NCI-H1417 treated with DMSO at 0.1 percent for 48 hours (cell line): ENCODE measurements at regions not wholly inside any gene's neighbourhood (a gene's known extent, or its start where the extent isn't known, plus 50 kb on each side); places are given as distances from the start of the nearest gene placed in this dataset.
A peak's percentile ranks its signal among the peaks of the same experiment; 100 is the strongest.

Experiments used
- DNase-seq: peaks from one replicate; lab custom pipeline; 2025; lab: John Stamatoyannopoulos, UW

- no peak for DNase-seq
Observed at GRCh38 chr4:123807866-123808265, 411.3 kb downstream of the SPRY1 start.

GRCh38 chr4:123809864-123810263 lies 413.3 kb downstream of the SPRY1 start:
- DNase-seq = no peak

DNA sequence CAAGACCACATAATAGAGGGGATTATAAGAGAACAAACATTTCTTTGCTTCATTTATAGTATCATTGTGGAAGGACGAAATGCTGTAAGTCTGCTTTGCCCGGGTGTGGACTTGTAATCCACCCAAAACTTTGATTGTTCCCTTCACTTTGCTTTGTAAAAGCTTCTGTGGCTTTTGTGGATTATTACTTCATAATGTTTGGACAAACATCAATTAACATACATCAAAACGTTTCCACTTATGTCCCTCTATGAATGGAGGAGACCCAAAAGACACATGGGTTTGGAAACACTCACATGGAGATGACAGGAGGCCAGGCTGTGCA lies 415.4 kb downstream of the SPRY1 start:
- DNase-seq = no peak

DNA sequence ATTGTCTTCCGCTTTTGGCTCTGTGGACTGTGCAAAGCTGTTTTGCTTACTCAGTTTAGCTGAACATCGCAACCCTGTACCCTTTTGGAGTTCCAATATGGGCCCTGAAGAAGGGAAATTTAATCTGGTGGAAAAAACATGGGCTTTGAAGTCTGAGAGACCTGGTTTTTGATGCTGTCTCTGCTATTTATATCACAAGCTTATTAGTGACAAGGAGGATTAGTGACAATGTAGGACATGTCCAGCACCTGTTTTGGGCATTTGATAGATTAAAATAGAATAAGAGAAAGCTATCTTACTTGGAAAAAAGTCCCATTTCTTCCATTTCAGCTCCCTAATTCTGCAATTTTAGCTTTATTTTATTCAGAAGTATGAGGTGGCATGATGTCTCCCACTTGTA lies 417.3 kb downstream of the SPRY1 start:
- DNase-seq = no peak

DNA sequence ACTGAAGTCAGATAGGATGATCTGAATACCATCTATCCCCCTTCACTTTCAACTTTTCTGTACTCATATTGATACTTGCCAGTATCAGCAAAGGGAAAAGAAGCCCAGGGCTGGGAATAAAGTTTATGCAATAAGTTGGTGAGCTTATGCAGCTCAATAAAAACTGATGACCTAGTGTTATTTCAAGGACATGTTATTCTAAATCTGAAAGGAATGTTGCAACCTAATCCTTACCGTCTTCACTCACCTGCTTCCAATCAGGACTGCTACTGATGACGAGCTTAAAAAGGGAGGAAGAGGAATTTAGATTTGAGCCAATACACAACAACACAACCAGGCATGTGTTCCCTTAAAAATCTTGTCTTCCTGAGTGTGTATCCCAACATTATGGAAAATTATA lies 419.9 kb downstream of the SPRY1 start:
- no peak for DNase-seq

DNA sequence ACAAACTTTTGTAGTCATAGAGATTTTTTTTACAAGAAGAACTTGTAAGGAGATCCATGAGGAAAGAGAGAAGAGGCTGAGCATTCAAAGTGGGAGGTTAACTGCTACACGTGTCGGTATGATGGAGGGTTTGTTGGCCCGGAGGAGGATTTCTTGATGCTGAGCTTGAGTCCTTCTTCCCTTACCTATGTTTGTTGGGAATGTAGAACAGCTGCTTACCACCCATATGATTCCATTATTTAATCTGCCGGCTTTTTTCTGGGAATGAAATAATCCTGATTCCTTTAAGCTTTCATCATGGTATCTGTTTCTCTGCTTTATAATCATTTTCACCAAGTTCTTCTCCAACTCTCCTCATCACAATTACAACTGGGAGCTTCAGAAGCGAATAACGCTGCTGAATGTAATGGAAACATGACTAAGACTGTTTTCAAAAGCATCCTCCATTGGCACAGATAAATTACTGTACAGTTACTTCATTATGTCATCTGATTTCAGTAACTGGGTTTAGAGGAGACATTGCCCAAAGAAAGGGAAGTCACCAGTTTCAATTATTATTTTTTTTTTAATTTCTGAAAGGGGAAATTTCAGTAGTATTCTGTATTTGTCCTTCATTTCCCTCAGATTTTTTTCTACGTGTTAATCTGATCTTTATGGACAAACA lies 420.6 kb downstream of the SPRY1 start:
- DNase-seq = no peak

DNA sequence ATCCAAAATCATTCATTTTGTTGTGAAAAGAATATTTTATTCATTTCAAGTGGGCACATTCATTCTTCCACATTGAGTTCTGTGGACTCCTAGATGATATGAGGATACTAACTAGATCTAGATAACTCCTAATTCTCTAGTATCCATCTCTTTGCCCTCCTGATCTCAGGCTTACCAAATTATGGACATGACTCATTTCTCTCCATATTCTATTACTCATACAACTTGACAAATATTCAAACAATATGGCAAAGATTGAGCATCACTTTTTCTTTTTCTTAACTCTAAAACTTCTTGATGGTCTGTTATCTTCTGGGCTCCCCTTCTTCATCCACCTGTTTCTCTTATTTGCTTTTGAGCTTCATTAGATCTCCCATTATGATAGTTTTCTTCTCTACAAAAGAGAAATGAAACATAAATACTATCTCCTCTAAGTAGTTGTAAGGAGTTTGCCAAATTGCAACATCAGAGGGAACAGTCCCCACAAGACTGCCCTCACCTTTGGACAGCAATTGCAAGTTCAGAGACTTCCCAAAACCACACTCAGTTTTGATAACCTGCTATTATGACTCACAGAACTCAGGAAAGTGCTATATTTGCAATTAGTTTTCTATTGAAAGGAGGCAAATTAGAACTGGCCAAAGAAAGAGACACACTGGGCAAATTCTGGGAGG lies 422.9 kb downstream of the SPRY1 start:
- DNase-seq = no peak

GRCh38 chr4:123821861-123822260 lies 425.3 kb downstream of the SPRY1 start:
- DNase-seq = no peak

- DNase-seq = no peak
Observed at GRCh38 chr4:123822353-123822752, 425.8 kb downstream of the SPRY1 start.

DNA sequence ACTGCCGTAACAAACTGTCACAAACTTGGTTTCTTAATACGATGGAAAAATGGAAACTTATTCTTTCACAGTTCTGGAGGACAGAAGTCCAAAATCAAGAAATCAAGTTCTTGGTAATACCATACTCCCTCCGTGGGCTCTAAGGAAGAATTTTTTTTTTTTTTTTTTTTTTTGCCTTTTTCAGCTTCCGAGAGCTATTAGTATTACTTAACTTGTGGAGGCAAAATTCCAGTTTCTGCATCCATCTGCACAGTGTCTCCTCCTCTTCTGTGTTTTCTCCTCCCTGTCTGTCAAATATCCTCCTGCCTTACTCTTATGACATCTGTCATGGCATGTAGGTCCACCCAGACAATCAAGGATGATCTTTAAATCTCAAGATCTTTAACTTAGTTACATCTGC lies 426.6 kb downstream of the SPRY1 start:
- DNase-seq = no peak

- no peak for DNase-seq
Observed at GRCh38 chr4:123824524-123824923, 427.9 kb downstream of the SPRY1 start.

- DNase-seq = no peak
Observed at GRCh38 chr4:123825596-123826291, 429.1 kb downstream of the SPRY1 start.

DNA sequence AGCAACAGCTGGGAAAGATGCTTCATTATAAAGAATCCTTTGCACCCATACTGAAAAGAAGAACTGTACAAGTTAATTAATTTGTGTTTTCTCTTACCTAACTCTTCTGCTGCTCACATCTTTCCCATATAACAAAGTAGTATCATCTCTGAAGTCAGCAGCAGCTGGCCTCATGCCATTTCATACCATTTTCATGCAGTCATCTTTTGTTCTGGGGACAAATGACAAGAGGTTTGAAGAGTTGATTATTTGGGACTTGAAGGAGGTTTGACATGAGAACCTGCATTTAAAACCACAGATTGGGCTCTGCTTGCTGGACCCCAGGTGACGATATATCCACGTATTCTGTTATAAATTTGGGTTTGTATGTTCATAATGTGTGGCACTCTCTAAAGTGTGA lies 430.3 kb downstream of the SPRY1 start:
- DNase-seq = no peak

DNA sequence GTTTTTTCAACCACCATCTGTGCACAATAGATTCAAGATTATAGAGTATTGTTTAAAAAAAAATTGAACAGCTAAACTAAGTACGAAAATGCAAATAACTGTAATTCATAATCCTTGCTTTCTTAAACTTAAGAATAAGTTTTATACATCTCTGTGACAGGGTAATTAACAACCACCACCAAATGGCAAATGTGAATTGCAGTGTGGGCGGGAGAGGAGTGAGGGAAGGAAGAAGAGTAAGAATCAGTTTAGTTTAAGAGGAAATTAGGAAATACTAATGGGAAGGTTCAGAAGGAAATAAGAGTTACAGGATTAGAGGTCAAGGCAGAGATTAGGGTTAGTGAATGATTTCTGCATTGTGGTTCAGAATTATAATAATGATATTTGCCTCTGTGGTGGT lies 430.9 kb downstream of the SPRY1 start:
- no peak for DNase-seq

DNA sequence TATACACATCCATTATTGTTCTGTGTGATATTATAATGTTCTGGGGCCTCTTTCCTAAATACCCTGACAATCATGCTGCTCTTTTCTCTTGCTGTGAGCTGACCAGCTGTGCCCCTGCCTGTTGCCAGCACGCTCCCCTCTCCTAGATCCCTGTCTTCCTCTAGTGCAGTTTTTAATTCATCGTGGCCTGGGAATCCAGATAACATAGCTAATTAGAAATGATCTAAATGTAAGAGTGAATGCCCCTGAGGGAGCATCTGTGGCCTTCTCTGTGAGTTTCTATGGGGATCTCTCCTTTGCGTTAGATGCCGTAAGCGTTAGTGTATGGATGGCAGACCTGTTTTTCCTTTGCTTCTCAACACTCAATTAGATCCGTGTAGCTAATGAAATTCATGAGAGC lies 434.3 kb downstream of the SPRY1 start:
- no peak for DNase-seq

DNA sequence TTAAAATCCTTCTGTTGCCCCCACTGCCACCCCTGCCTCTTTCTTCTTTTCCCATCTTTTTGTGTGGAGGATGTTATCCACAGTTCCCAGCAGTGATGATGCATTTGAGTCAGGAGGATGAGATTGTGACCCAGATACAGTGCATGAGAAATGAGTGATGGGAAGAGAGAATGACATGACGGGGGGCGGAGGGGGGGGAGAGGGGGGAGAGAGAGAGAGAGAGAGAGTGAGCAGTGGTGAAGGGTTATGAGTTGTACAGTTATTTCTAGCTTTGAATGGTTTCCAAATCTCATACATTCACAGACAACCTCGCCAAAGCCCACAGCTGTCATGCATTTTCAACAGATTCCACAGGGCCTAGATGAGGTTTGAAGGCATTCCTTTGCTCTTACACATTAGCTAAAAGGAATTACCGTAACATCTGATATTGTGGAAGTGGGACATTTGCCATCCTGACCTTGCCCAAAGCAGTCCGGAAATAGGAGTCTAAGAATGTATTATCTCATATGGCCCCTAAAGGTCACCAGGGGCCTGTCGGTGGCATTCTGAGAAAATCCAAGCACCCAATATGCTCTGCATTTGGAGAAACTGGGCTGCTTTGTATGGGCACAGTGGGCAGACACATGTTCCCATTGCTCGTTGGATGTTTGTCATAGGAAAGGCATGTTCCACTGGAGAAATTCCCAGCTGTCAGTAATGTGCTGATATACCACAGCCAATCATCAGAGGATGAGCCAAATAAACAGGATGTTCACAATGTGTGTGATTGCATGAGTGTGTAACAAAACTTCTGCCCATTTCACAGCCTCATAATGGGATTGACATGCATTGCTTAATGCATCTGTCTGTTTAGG lies 435.8 kb downstream of the SPRY1 start:
- DNase-seq = no peak

GRCh38 chr4:123833171-123833643 lies 436.6 kb downstream of the SPRY1 start:
- no peak for DNase-seq

- DNase-seq = no peak
Observed at GRCh38 chr4:123835831-123836590, 439.4 kb downstream of the SPRY1 start.

DNA sequence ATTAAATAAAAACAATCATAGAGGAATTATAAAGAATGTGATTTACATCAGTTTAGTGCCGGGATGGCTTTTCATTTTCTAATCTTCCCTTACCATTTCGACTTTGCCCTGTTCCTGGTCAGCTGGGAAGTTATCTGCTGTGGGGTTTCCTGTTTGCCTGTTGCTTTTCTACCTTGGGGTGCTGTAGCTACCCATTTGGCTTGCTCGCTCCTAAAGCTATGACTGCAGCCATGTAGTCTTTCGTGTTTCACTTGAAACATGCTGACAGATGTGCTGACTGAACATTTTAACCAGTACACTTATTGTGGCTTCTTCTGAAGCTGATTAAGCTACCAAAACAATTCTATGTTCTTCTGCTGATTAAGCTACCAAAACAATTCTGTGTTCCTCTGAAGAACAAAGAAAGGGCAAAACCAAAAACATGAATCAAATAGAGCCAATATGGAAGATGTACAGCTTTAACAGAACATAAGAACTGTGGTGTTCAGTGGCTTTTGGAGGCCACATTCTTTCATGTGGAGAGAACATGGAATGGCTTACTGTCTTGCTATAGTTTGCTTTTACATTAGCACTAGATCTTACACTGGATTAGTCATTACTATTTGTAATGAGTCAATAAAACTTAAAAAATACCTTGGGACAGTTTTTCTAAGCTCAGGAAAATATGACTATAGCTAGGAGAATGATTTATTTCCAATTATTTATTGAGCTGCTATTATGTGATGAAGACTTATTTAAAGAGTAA lies 440.4 kb downstream of the SPRY1 start:
- no peak for DNase-seq

GRCh38 chr4:123838474-123838873 lies 441.9 kb downstream of the SPRY1 start:
- DNase-seq = peak; percentile 16

GRCh38 chr4:123840197-123840596 lies 443.6 kb downstream of the SPRY1 start:
- no peak for DNase-seq
